ENCODE measurements at regions not wholly inside any gene's neighbourhood (a gene's known extent, or its start where the extent isn't known, plus 50 kb on each side); places are given as distances from the start of the nearest gene placed in this dataset.
A peak's percentile ranks its signal among the peaks of the same experiment; 100 is the strongest.

- peak overlapping the region; percentile 47 for H3K4me3 ChIP-seq (ENCODE audit: low read depth, low read length)
- DNase-seq (ENCODE audit: low read depth) = no peak
Observed at GRCh38 chr15:47184908-47185801, 532.1 kb upstream of the SEMA6D start.

GRCh38 chr15:47186075-47186474 is 531.2 kb upstream of the SEMA6D start:
- H3K4me3 ChIP-seq (ENCODE audit: low read depth, low read length) = no peak overlapping the region
- no peak for DNase-seq (ENCODE audit: low read depth)

DNA sequence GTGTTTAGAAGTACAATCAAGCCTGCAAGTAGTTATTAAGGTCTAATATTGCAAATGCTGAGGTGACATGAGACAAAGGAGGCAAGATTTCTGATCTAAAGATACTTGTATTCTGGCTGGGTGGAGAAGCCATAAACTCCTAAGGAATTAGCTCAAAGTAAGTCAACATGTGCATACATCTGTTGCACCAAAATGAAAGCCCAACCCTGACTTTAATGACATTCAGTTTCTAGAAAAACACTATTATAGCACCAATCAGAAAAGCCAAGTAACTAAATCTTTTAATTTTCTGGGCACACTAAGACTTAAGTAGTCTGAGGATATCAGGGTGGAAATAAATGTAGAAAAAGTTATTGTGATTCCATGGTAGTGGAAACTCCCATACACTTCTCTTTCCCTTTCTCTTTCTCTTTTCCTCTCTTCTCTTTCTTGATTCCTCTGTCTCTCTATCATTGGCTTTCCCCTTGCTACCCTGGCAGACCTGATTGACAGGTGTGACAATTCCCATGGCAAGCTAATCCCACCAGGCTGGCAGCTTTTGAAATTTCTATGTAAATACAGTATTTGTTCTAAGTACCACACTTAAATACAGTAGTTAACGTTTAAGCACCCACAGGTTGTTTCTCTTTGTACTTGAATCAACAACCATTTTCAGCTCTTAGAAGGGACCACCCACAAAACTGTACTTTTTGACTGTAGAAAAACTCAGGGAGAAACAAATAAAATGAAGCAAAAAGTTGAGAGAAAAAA is 528.4 kb upstream of the SEMA6D start:
- no peak for DNase-seq (ENCODE audit: low read depth)
- no peak overlapping the region for H3K4me3 ChIP-seq (ENCODE audit: low read depth, low read length)

GRCh38 chr15:47194718-47195117 is 522.6 kb upstream of the SEMA6D start:
- DNase-seq (ENCODE audit: low read depth) = peak; percentile 18

GRCh38 chr15:47196048-47196447 is 521.3 kb upstream of the SEMA6D start:
- no peak overlapping the region for H3K4me3 ChIP-seq (ENCODE audit: low read depth, low read length)
- DNase-seq (ENCODE audit: low read depth) = peak; percentile 57

More at GRCh38 chr15:47194718-47195117, 522.6 kb upstream of the SEMA6D start:
- no peak overlapping the region for H3K4me3 ChIP-seq (ENCODE audit: low read depth, low read length)

GRCh38 chr15:47203993-47204392 is 513.3 kb upstream of the SEMA6D start:
- no peak for DNase-seq (ENCODE audit: low read depth)
- no peak overlapping the region for H3K4me3 ChIP-seq (ENCODE audit: low read depth, low read length)

- no peak overlapping the region for H3K4me3 ChIP-seq (ENCODE audit: low read depth, low read length)
- no peak for DNase-seq (ENCODE audit: low read depth)
Observed at GRCh38 chr15:47206358-47206978, 510.8 kb upstream of the SEMA6D start.

GRCh38 chr15:47209591-47209990 is 507.7 kb upstream of the SEMA6D start:
- DNase-seq (ENCODE audit: low read depth) = no peak
- H3K4me3 ChIP-seq (ENCODE audit: low read depth, low read length) = no peak overlapping the region

DNA sequence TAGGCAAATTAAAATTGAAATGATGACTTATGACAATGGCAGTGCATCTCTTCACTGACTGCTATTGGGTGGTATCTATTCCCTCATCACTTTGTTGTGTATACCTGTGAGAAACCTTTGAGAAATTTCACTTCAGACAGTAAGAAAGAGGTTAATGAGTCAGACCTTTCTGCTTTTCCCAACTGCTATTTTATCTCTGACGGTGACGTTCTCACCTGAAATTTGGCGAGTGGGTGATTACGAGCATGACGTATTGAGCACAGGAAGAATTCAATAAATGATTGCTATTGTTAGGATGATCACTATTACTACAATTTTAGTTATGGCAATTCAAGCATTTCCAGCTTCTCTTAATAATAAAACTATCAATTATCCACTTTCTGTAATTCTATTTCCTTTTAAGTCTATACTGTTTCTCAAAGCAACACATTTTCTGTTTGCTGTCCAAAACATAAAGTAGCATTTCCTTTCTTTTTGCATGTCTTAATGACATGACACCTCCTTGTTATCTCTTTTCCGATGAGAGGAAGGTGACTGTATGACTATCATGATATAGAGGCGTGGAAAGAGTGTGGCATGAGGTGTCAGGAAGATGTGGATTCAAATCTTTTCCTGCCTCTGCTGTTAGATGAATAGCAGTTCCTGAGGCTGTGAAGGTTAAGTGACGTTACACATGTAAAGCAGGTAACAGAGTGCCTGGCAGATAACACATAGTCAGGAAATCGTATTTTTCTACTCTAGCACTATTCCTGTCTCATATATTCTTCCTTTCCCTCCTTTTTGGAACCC is 504.9 kb upstream of the SEMA6D start:
- no peak overlapping the region for H3K4me3 ChIP-seq (ENCODE audit: low read depth, low read length)
- DNase-seq (ENCODE audit: low read depth) = no peak

GRCh38 chr15:47213883-47214282 is 503.4 kb upstream of the SEMA6D start:
- no peak for DNase-seq (ENCODE audit: low read depth)

DNA sequence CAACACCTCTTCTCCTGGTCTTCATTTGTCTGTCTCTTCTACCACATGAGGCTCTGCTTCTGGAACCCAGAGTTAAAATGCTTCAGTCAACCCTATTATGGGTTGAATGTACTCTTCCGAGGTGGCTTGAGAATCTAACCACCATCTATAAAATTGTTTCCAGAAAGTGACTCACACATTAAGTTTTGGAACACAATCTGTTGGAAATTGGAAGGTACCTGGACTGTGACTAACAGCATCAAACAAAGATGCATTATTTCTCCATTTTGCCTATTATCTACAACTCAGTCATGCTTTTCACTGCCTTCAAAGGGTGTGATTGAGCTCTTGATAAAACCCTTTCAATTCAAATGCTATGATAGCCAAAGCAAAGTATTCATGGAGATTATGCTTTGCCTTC is 499.0 kb upstream of the SEMA6D start:
- no peak overlapping the region for H3K4me3 ChIP-seq (ENCODE audit: low read depth, low read length)
- DNase-seq (ENCODE audit: low read depth) = no peak

More at GRCh38 chr15:47213883-47214282, 503.4 kb upstream of the SEMA6D start:
- no peak overlapping the region for H3K4me3 ChIP-seq (ENCODE audit: low read depth, low read length)

DNA sequence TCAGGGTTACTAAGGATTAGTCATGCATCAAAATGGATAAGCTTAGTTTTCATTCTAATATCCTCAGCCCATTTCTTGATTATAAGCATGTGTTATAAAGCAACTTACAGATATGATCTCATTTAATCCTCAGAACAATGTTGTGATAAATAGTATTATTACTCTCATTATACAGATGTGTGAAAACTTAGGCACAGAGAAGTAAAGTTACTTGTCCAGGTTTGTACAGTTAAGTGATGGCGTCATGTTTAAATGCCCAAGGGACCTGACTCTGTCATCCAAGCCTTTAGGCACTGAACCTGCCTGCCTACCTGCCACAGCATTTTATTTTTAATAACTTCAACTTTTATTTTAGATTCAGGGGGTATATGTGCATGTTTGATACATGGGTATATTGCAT is 472.9 kb upstream of the SEMA6D start:
- no peak overlapping the region for H3K4me3 ChIP-seq (ENCODE audit: low read depth, low read length)
- no peak for DNase-seq (ENCODE audit: low read depth)

DNA sequence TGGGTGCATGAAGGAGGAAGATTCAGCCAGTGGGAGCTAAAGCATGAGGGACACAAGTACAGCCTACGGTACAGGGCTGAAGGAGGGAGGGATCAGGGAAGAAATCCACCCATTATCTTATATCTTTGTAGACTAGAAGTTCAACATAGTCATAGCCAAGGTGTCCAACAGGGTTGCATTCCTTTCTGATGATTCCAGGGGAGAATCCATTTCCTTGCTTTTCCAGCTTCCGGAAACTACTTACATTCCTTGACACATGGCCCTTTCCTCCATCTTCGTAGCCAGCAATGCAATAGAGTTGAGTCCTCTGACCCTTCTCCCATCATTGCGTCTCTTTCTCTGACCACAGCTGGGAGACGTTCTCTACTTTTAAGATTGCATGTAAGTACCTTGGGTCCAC is 471.0 kb upstream of the SEMA6D start:
- H3K4me3 ChIP-seq (ENCODE audit: low read depth, low read length) = no peak overlapping the region
- DNase-seq (ENCODE audit: low read depth) = no peak

DNA sequence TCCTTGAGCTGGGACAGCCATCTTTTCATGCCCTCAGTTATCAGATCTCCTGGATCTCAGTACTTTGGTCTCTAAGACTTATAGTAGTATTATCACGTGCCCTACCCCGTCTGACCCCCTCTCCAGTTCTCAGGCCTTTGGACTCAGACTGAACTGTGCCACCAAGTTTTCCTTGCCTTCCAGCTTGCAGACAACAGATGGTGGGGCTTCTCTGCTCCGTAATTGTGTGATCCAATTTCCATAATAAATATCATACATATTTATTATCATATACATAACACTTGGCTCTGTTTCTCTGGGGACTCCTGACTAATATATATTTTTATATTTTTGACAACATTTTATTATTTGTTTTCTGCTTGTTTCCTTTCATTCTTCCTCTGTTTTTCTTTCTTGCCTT is 458.8 kb upstream of the SEMA6D start:
- no peak for DNase-seq (ENCODE audit: low read depth)
- no peak overlapping the region for H3K4me3 ChIP-seq (ENCODE audit: low read depth, low read length)

GRCh38 chr15:47265686-47266085 is 451.6 kb upstream of the SEMA6D start:
- no peak for DNase-seq (ENCODE audit: low read depth)
- H3K4me3 ChIP-seq (ENCODE audit: low read depth, low read length) = no peak overlapping the region

DNA sequence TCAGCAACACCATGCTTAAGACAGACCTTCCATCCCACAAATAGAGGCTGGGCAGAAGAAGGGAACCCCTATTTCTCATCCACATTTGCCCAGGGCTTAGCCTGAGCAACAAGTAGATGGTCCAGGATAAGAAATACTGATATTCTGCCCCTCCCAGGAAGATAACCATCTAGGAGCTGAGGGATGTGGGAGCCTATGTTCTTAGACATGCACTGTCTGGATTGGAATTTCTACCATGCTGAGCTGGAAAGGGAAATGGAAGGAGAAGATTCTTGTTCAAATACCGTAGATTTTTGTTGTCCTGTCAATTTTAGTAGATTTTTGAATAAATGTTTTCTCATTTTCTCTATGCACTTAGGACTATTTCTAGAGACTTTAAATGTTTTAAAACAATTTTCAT is 450.7 kb upstream of the SEMA6D start:
- no peak overlapping the region for H3K4me3 ChIP-seq (ENCODE audit: low read depth, low read length)
- no peak for DNase-seq (ENCODE audit: low read depth)

DNA sequence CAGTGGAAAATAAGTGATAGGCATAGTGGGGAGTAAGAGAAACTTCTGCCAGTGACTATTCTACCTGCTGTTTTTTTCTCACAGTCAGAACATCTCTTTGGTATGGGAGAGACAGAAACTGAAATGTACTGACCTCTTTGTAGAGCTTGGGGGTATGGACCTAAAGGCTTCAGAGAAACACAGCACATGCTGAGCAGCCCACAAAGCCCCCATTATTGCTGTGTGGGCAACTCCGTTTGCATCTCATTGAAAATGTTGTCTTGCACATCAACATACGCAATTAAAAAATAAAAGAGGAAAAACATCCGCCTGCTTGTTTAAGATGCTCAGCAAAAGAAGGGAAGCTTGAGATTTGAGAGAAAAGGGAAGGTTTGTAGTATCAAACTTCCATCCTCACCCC is 443.4 kb upstream of the SEMA6D start:
- H3K4me3 ChIP-seq (ENCODE audit: low read depth, low read length) = no peak overlapping the region
- no peak for DNase-seq (ENCODE audit: low read depth)

DNA sequence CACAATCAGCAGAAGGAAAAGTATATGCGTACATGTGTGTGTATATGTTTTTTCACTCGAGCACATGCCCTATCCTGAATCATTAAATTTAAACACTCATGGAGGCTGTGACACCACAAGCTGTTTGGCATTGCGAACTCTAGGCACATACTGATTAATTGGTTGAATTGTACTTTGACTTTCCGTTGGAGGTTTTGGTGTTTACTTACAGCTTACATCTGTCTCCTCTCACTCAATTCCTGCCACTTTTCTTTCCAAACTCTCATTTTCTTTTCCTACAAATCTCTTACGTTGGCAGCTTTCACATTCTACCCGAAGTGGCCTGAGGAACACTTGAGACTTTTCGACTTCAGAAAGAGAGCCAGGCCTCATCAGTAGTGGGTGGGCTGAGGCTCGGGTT is 434.1 kb upstream of the SEMA6D start:
- H3K4me3 ChIP-seq (ENCODE audit: low read depth, low read length) = no peak overlapping the region
- DNase-seq (ENCODE audit: low read depth) = no peak

- no peak overlapping the region for H3K4me3 ChIP-seq (ENCODE audit: low read depth, low read length)
- DNase-seq (ENCODE audit: low read depth) = no peak
Observed at GRCh38 chr15:47288794-47289193, 428.5 kb upstream of the SEMA6D start.

DNA sequence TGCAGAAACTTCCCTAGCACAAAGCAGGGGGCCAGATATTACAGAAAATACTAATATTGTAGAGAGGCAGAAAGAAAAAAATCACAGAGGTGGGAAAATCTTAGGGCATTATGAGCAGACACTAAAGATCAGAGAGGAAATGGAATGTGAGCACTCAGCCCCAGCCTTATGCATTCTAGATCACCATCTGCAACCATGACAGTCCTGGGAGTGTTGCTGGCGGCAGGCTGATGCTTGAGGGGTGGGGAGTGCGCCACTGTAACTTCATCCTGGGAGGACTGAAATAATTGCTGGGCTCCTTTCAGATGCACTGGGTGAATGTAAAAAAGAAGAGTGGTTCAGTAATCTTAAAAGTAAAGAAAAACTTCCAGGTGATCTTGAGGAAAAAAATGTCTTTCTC is 427.6 kb upstream of the SEMA6D start:
- DNase-seq (ENCODE audit: low read depth) = no peak
- H3K4me3 ChIP-seq (ENCODE audit: low read depth, low read length) = no peak overlapping the region

Measured in skeletal muscle cell (primary cell).